Peyer's patch (tissue), 4 donors: ENCODE measurements at regions not wholly inside any gene's neighbourhood (a gene's known extent, or its start where the extent isn't known, plus 50 kb on each side); places are given as distances from the start of the nearest gene placed in this dataset.
A peak's percentile ranks its signal among the peaks of the same experiment; 100 is the strongest.

ENCODE experiments used
- DNase-seq, 3 donors: peaks; one replicate each; pipeline ENCODE4 v3.0.0-alpha.2; 2017 to 2019
- H3K27ac ChIP-seq, 4 donors: fragments of 200-600 bp; sonication (generic); one replicate each; pipeline ENCODE4 v1.5.1; 2016 to 2019
- H3K27me3 ChIP-seq, 2 donors: fragments of 200-600 bp; sonication (generic); one replicate each; pipeline ENCODE4 v1.5.1; 2019
- H3K36me3 ChIP-seq, 3 donors: fragments of 200-600 bp; sonication (generic); one replicate each; pipeline ENCODE4 v1.5.1; 2016 to 2019
- H3K4me1 ChIP-seq, 4 donors: fragments of 200-600 bp; sonication (generic); one replicate each; pipeline ENCODE4 v1.5.1; 2016 to 2019
- H3K4me3 ChIP-seq, 4 donors: fragments of 200-600 bp; sonication (generic); 1 replicate in 3 of 4; 2 replicates in 1 of 4; pipeline ENCODE4 v1.5.1; 2016 to 2019; ENCODE audit warnings: mild to moderate bottlenecking in 1 of 4
- H3K9me3 ChIP-seq, 4 donors: fragments of 200-600 bp; sonication (generic); one replicate each; pipeline ENCODE4 v1.5.1; 2016 to 2019; ENCODE audit warnings: mild to moderate bottlenecking in 1 of 4
- POLR2A ChIP-seq, 2 donors: fragments of 450-650 bp; IDR thresholded peaks; one replicate each; pipeline ENCODE4 v1.5.1; 2017; ENCODE audit warnings: antibody characterized with exemption in 2 of 2, mild to moderate bottlenecking in 2 of 2, moderate library complexity in 2 of 2
- TF ChIP-seq, protein P1 (sequence below), 6 experiments: fragments of 450-650 bp in 4 of 6; fragments of 200-600 bp in 2 of 6; sonication (generic) in 1 of 6; IDR thresholded peaks; one replicate each; pipeline ENCODE4 v1.5.1; 2017 to 2019; ENCODE audit warnings: antibody characterized with exemption in 6 of 6, mild to moderate bottlenecking in 3 of 6, moderate library complexity in 1 of 6

DNA sequence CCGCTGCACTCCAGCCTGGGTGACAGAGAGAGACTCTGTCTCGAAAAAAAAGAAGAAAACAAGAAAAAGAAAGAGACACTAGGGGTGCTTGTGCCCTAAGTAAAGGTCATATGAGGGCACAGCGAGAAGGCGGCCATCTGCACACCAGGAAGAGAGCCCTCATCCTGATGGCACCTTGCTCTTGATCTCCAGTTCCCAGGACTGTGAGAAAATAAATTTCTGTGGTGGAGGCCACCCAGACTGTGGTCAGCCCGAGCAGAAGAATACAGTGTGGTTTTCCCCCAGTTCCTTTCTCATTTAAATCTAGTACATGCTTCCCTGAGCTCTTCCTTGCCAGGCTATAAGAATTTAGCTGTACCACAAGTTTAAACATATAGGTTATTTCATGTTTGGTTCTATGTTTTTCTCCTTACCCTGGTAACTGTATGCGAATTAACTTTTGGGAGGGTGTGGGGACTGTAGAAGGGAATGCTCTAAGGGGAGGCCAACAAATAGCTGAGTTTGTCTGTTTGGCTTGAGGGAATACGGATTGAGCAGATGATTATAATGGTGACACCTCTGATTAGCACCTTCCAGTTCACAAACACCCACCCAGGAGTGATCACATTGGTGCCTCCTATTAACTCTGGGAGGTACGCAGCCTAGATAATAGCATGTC is 119.6 kb upstream of the ERRFI1 start:
- Histone ChIP-seq H3K36me3 (no peaks in the 10 kb centered on the region), H3K9me3 (no peaks in the 10 kb centered on the region), H3K4me1 (no peaks in the 10 kb centered on the region), H3K4me3 (no peak overlapping the region), H3K27me3 (no peaks in the 10 kb centered on the region), H3K27ac (no peak overlapping the region)
- no peak for TF ChIP-seq POLR2A (IDR thresholded peaks at IDR 0.05)
- TF ChIP-seq, protein P1, sequence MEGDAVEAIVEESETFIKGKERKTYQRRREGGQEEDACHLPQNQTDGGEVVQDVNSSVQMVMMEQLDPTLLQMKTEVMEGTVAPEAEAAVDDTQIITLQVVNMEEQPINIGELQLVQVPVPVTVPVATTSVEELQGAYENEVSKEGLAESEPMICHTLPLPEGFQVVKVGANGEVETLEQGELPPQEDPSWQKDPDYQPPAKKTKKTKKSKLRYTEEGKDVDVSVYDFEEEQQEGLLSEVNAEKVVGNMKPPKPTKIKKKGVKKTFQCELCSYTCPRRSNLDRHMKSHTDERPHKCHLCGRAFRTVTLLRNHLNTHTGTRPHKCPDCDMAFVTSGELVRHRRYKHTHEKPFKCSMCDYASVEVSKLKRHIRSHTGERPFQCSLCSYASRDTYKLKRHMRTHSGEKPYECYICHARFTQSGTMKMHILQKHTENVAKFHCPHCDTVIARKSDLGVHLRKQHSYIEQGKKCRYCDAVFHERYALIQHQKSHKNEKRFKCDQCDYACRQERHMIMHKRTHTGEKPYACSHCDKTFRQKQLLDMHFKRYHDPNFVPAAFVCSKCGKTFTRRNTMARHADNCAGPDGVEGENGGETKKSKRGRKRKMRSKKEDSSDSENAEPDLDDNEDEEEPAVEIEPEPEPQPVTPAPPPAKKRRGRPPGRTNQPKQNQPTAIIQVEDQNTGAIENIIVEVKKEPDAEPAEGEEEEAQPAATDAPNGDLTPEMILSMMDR (IDR thresholded peaks at IDR 0.05): no peak
- no peak for DNase-seq

DNA sequence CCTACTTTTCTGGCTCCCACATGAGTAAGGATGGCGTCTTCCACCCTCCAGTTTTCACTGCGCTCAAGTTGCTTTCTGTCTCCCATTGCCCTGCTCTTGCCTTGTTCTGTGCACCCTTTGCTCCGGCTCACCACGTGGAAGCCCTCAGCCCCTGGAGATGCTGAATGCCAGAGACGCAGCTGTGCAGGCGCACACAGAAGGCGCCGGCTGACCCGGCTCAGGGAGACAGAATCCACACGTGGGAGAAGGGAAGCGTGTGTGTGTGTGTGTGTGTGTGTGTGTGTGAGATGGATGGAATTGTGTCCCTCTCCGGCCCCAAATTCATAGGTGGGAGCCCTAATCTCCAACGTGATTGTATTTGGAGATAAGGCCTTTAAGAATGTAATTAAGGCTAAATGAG is 118.2 kb upstream of the ERRFI1 start:
- TF ChIP-seq, protein P1 (IDR thresholded peaks at IDR 0.05): no peak
- no peak for TF ChIP-seq POLR2A (IDR thresholded peaks at IDR 0.05)
- Histone ChIP-seq H3K27me3 (no peaks in the 10 kb centered on the region), H3K36me3 (no peaks in the 10 kb centered on the region), H3K4me1 (no peaks in the 10 kb centered on the region), H3K27ac (no peak overlapping the region), H3K4me3 (no peak overlapping the region), H3K9me3 (no peaks in the 10 kb centered on the region)
- no peak for DNase-seq

DNA sequence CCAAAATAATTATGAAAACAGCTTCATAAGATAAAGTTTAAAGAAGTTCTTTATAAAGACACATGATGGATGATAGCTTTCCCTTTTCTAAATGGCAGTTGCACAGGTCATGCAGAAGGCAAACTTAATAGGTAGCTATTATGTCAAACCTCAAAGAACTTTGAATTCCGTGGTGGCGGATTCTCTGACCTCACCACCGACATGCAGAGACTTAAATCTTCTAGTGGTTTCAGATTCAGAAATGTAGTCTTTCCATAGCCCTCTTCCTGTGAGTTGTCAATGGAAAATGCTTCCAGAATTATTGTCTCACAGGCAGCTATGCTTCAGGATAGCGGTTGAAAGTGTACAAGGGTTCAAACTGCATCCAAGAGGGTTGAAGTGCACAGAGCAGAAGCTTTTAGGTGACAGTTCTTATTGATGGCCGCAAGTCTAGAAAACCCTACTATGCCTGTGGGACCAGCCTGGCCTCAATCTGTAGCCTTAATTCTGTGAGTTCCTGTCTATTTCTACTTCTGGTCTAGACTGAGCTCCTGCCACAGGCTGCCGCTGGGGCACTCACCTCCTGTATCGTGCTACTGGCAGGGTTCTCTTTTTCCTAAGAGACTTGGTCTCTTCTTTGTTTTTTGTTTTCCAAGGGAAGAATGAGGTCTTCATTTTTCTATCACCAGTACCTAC is 117.0 kb upstream of the ERRFI1 start:
- Histone ChIP-seq H3K27ac (peak overlapping the region in 1 of 4 donors; percentile 35), H3K36me3 (no peaks in the 10 kb centered on the region), H3K27me3 (no peaks in the 10 kb centered on the region), H3K4me1 (no peaks in the 10 kb centered on the region), H3K4me3 (no peak overlapping the region), H3K9me3 (no peaks in the 10 kb centered on the region)
- DNase-seq: no peak
- TF ChIP-seq POLR2A (IDR thresholded peaks at IDR 0.05): no peak
- TF ChIP-seq, protein P1 (IDR thresholded peaks at IDR 0.05): no peak

DNA sequence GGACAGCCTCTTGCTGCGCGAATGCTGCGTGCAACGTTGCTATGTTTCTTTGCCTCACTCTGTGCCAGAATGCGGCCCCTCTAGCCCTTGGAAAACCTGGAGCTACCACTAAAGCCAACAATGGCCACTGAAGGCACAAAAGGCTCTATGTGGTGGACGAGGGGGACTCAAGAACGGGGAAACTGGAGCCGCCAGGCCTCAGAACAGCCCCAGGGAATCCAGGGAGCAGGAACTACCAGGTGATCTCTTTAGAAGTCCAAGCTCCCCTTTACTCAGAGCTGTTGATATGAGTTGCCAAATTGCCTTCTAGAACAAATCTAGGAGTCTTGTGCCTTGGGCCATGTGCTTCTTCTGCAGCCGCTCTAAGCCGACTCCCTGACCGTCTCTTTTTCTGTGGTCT is 113.8 kb upstream of the ERRFI1 start:
- H3K4me1 ChIP-seq: no peaks in the 10 kb centered on the region
- no peaks in the 10 kb centered on the region for H3K36me3 ChIP-seq
- DNase-seq: no peak
- H3K27ac ChIP-seq: no peak overlapping the region
- H3K27me3 ChIP-seq: no peaks in the 10 kb centered on the region
- no peaks in the 10 kb centered on the region for H3K9me3 ChIP-seq
- no peak for TF ChIP-seq POLR2A (IDR thresholded peaks at IDR 0.05)
- TF ChIP-seq, protein P1 (IDR thresholded peaks at IDR 0.05): no peak
- no peak overlapping the region for H3K4me3 ChIP-seq

DNA sequence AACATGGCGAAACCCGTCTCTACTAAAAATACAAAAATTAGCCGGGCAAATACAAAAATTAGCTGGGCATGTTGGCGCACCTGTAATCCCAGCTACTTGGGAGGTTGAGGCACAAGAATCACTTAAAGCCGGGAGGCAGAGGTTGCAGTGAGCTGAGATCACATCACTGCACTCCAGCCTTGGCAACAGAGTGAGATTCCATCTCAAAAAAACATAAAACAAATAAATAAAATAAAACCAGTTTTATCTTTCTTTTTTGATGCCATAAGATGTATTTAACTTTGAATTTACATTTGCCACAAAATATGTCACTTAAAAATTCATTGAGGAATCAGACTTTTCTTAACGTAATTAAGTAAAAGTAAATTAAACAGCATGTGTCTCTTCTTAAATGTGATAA is 113.3 kb upstream of the ERRFI1 start:
- DNase-seq: no peak
- no peak overlapping the region for H3K4me3 ChIP-seq
- H3K9me3 ChIP-seq: no peaks in the 10 kb centered on the region
- H3K4me1 ChIP-seq: no peaks in the 10 kb centered on the region
- no peaks in the 10 kb centered on the region for H3K27me3 ChIP-seq
- no peak overlapping the region for H3K27ac ChIP-seq
- H3K36me3 ChIP-seq: no peaks in the 10 kb centered on the region
- no peak for TF ChIP-seq POLR2A (IDR thresholded peaks at IDR 0.05)
- TF ChIP-seq, protein P1 (IDR thresholded peaks at IDR 0.05): no peak
